ENCODE measurements at regions not wholly inside any gene's neighbourhood (a gene's known extent, or its start where the extent isn't known, plus 50 kb on each side); places are given as distances from the start of the nearest gene placed in this dataset.
"Not testable (repeated sequence)": the region's sequence is repeated elsewhere in the genome, so short reads cannot be mapped to it uniquely, and the experiment has no call there.

GRCh38 chr3:178318941-178319816 is 217.1 kb upstream of the KCNMB2 start:
- in situ Hi-C loops (cut with HindIII; ENCODE audit: low pct_unique_long_range_greater_than_20kb, low sequenced_read_pairs), result no loop called here

GRCh38 chr3:178320456-178321351 is 215.5 kb upstream of the KCNMB2 start:
- DNase-seq (ENCODE audit: low read depth), result peak; percentile 67
- in situ Hi-C loops (cut with HindIII; ENCODE audit: low pct_unique_long_range_greater_than_20kb, low sequenced_read_pairs), result no loop called here

More at GRCh38 chr3:178318941-178319816, 217.1 kb upstream of the KCNMB2 start:
- no peak for DNase-seq (ENCODE audit: low read depth)

GRCh38 chr3:178324356-178324755 is 211.9 kb upstream of the KCNMB2 start:
- in situ Hi-C loops (cut with HindIII; ENCODE audit: low pct_unique_long_range_greater_than_20kb, low sequenced_read_pairs), result no loop called here
- no peak for DNase-seq (ENCODE audit: low read depth)

GRCh38 chr3:178325330-178325729 is 210.9 kb upstream of the KCNMB2 start:
- DNase-seq (ENCODE audit: low read depth), result peak; percentile 41
- in situ Hi-C loops (cut with HindIII; ENCODE audit: low pct_unique_long_range_greater_than_20kb, low sequenced_read_pairs), result no loop called here

GRCh38 chr3:178329936-178330335 is 206.3 kb upstream of the KCNMB2 start:
- DNase-seq (ENCODE audit: low read depth), result no peak
- in situ Hi-C loops (cut with HindIII; ENCODE audit: low pct_unique_long_range_greater_than_20kb, low sequenced_read_pairs), result no loop called here

- no peak for DNase-seq (ENCODE audit: low read depth)
- in situ Hi-C loops (cut with HindIII; ENCODE audit: low pct_unique_long_range_greater_than_20kb, low sequenced_read_pairs), result no loop called here
Measured at GRCh38 chr3:178334239-178334638, 202.0 kb upstream of the KCNMB2 start.

GRCh38 chr3:178336336-178336735 is 199.9 kb upstream of the KCNMB2 start:
- DNase-seq (ENCODE audit: low read depth), result no peak

GRCh38 chr3:178340506-178340905 is 195.7 kb upstream of the KCNMB2 start:
- no peak for DNase-seq (ENCODE audit: low read depth)
- in situ Hi-C loops (cut with HindIII; ENCODE audit: low pct_unique_long_range_greater_than_20kb, low sequenced_read_pairs), result no loop called here

More at GRCh38 chr3:178336336-178336735, 199.9 kb upstream of the KCNMB2 start:
- in situ Hi-C loops (cut with HindIII; ENCODE audit: low pct_unique_long_range_greater_than_20kb, low sequenced_read_pairs), result no loop called here

GRCh38 chr3:178341636-178342035 is 194.6 kb upstream of the KCNMB2 start:
- in situ Hi-C loops (cut with HindIII; ENCODE audit: low pct_unique_long_range_greater_than_20kb, low sequenced_read_pairs), result no loop called here
- DNase-seq (ENCODE audit: low read depth), result no peak

- DNase-seq (ENCODE audit: low read depth), result no peak
- in situ Hi-C loops (cut with HindIII; ENCODE audit: low pct_unique_long_range_greater_than_20kb, low sequenced_read_pairs), result no loop called here
Measured at GRCh38 chr3:178342111-178342510, 194.1 kb upstream of the KCNMB2 start.

GRCh38 chr3:178343433-178344038 is 192.7 kb upstream of the KCNMB2 start:
- DNase-seq (ENCODE audit: low read depth), result no peak
- in situ Hi-C loops (cut with HindIII; ENCODE audit: low pct_unique_long_range_greater_than_20kb, low sequenced_read_pairs), result no loop called here

GRCh38 chr3:178345944-178346343 is 190.3 kb upstream of the KCNMB2 start:
- in situ Hi-C loops (cut with HindIII; ENCODE audit: low pct_unique_long_range_greater_than_20kb, low sequenced_read_pairs), result no loop called here
- DNase-seq (ENCODE audit: low read depth), result no peak

GRCh38 chr3:178348561-178349217 is 187.5 kb upstream of the KCNMB2 start:
- DNase-seq (ENCODE audit: low read depth); in situ Hi-C loops (cut with HindIII; ENCODE audit: low pct_unique_long_range_greater_than_20kb, low sequenced_read_pairs): not testable (repeated sequence)

GRCh38 chr3:178349218-178349596 is 187.0 kb upstream of the KCNMB2 start:
- in situ Hi-C loops (cut with HindIII; ENCODE audit: low pct_unique_long_range_greater_than_20kb, low sequenced_read_pairs); DNase-seq (ENCODE audit: low read depth): not testable (repeated sequence)

- no peak for DNase-seq (ENCODE audit: low read depth)
- in situ Hi-C loops (cut with HindIII; ENCODE audit: low pct_unique_long_range_greater_than_20kb, low sequenced_read_pairs), result no loop called here
Measured at GRCh38 chr3:178350763-178351162, 185.5 kb upstream of the KCNMB2 start.

GRCh38 chr3:178352326-178353005 is 183.8 kb upstream of the KCNMB2 start:
- DNase-seq (ENCODE audit: low read depth), result peak; percentile 74
- in situ Hi-C loops (cut with HindIII; ENCODE audit: low pct_unique_long_range_greater_than_20kb, low sequenced_read_pairs), result no loop called here

GRCh38 chr3:178353006-178353694 is 183.1 kb upstream of the KCNMB2 start:
- in situ Hi-C loops (cut with HindIII; ENCODE audit: low pct_unique_long_range_greater_than_20kb, low sequenced_read_pairs), result no loop called here
- no peak for DNase-seq (ENCODE audit: low read depth)

All from Caki2 (cell line).